ENCODE measurements at regions not wholly inside any gene's neighbourhood (a gene's known extent, or its start where the extent isn't known, plus 50 kb on each side); places are given as distances from the start of the nearest gene placed in this dataset.

DNA sequence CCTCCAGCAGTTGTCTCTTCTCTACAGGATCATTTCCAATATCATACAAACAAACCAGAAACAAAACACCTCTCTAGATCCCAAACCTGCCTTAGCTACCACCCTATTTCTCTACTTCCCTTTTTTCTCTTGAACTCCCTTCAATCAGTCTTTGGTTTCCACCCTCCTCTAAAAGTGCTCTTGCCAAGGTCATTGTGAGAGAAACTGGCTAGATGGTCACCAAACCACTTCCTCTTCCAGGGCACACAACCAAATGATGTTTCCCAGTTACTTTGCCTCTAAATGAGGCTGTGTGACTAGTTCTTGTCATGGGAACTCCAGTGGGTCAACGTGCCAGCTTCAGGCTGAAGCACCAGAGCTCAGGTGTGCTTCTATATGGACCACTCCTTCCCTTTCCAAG lies 85.8 kb upstream of the ARMC2 start:
- TF ChIP-seq, protein P1, sequence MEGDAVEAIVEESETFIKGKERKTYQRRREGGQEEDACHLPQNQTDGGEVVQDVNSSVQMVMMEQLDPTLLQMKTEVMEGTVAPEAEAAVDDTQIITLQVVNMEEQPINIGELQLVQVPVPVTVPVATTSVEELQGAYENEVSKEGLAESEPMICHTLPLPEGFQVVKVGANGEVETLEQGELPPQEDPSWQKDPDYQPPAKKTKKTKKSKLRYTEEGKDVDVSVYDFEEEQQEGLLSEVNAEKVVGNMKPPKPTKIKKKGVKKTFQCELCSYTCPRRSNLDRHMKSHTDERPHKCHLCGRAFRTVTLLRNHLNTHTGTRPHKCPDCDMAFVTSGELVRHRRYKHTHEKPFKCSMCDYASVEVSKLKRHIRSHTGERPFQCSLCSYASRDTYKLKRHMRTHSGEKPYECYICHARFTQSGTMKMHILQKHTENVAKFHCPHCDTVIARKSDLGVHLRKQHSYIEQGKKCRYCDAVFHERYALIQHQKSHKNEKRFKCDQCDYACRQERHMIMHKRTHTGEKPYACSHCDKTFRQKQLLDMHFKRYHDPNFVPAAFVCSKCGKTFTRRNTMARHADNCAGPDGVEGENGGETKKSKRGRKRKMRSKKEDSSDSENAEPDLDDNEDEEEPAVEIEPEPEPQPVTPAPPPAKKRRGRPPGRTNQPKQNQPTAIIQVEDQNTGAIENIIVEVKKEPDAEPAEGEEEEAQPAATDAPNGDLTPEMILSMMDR (conservative IDR thresholded peaks at IDR 0.05): no peak
- no peak for TF ChIP-seq ZFX (IDR thresholded peaks at IDR 0.05)
